NCI-H69 (cell line): ENCODE measurements at regions not wholly inside any gene's neighbourhood (a gene's known extent, or its start where the extent isn't known, plus 50 kb on each side); places are given as distances from the start of the nearest gene placed in this dataset.
A peak's percentile ranks its signal among the peaks of the same experiment; 100 is the strongest.

Experiments
- DNase-seq: peaks from one replicate; lab custom pipeline; 2025; lab: John Stamatoyannopoulos, UW

DNA sequence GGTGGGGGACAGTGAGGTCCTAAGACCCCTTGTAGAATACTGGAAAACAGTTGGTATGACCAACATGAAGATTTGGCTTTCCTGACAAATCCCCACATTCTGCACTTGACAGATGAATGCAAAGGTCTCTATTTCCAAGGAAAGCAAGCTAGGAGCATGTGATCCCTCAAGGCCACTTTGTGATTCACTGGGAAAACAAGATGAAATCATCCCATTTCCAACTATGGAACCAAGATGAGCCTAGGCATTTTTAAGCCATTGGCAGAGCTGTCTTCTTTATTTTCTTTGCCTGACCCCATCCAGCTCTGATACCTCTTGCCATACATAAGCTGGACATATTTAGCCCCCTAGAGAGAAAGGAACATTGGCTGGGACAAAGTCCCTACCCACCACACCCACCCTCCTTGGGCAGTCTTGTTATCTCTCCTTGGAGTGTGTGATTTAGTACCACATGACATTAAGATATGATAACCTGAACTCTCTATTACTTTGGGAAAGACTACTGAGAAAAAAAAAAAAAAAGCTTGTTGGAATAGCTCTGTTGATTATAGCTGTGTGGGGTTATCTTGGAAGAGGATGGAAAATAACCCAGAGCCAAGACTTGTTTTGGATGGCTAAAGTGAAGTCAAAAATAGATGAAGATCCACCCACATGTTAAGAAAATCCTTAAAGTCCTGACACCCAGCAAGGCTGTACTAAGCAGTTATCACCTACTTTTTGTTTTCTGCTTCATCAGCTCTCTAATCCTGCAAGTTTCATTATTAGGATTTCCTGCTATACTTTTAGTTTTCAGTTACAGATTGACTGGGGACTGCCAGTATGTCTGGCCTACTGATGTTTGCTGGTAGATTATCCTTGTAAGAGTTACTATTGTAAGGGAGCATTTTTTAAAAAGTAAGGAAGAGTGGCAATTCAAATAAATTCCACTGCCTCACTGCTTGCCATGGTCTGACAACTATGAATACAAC, 90.1 kb upstream of the PREP start:
- DNase-seq: no peak

DNA sequence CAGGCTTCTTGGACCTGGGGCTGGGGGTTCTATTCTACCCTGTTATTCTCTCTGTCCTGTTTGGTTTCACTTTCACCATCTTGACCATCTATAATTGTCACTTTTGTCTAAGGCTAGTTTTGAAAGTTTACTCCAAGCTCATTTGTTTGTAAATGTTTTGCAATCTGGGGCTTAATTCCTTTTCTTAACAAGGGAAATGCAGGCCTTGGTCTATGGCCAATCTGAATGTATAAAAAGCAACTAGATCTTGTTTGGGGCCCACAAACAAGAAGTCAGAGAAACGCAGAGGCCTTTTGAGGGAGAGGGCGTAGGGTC, 86.3 kb upstream of the PREP start:
- no peak for DNase-seq

GRCh38 chr6:105488516-105489215, 85.8 kb upstream of the PREP start:
- DNase-seq: no peak

GRCh38 chr6:105487040-105487790, 84.3 kb upstream of the PREP start:
- DNase-seq: no peak

- DNase-seq: peak; percentile 77
These were observed 82.6 kb upstream of the PREP start for GRCh38 chr6:105485456-105485855.

DNA sequence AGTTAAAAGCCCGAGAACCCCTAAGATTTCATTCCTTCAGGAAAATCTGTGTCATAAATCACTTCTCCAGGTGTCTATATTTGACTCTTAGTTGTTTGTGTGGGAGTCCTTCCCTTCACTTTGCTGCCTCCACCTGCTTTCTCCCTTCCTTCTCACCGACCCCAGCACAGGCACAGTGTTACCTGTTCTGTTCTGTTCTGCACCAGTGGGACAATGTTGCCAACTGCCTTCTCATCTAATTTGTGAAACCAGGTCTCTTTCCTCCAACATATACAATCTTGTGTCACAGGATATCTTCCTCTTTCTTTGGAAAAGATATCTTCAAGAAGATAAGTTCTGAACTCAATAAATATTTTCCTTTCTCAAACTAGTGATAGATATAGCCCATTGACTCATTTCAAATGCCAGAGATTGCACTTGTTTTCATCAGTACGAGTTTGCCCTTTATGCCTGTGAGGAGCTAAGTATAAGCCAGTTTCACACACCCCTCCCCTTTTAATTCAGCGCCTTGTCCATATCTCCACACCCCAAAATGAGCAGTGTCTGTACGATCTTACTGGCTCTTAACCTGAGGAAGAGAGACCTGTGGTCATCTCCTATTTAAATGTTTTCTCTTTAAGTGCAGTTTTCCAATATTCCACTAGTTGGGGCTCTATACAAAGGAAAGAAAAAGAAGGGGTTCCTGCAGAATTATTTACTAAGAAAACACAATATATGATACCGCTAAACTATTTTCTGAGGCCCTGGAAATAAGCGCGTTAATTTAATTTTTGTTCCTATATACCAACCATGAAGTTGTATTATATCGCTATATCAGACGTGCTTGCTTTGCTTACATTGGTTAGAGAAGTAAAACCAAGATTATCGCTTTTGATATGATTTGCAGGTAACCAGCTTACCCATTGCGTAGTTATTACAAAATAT, 81.6 kb upstream of the PREP start:
- peak; percentile 66 for DNase-seq

GRCh38 chr6:105483492-105483891, 80.6 kb upstream of the PREP start:
- no peak for DNase-seq

DNA sequence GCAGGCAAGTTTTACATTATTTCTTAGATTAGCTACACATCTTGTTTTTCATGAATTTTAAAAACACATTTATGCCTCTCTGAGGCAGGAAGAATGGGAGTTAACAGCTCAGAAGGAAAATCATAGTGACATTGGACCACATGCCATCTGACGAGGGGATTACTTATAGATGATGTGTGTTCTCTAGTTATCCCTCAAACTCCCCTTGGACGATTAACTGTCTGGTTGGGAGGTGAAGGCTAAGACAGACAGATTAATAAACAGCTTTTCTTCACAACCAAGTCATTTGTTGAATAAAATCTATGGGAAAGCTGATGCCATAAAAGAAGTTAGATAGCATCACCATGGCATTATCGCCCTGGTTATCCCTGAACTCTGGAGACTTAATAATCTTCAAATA, 80.0 kb upstream of the PREP start:
- DNase-seq: no peak

- DNase-seq: peak; percentile 22
These were observed 79.5 kb upstream of the PREP start for GRCh38 chr6:105482227-105482844.

GRCh38 chr6:105476978-105477377, 74.1 kb upstream of the PREP start:
- DNase-seq: no peak

DNA sequence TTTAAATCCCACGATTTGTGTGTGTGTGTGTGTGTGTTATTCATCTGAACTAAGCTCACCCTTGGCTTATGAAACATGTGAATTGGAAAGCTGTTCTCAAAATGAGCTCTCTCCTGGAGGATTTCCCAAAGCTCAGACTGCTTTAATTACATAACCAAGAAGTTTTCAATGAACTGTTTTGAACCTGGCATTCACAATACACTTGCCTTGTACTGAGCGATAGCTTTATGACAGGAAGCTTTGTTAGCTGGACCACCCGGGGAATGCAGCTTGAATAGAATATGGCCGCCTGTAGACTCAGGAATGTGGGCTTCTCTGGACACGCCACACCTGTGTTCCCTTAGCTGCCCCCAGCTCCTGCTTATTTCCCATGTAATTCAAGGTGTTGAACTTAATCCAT, 71.4 kb upstream of the PREP start:
- peak; percentile 89 for DNase-seq

- no peak for DNase-seq
These were observed 67.1 kb upstream of the PREP start for GRCh38 chr6:105469946-105470345.

- DNase-seq: no peak
These were observed 66.0 kb upstream of the PREP start for GRCh38 chr6:105468850-105469249.

DNA sequence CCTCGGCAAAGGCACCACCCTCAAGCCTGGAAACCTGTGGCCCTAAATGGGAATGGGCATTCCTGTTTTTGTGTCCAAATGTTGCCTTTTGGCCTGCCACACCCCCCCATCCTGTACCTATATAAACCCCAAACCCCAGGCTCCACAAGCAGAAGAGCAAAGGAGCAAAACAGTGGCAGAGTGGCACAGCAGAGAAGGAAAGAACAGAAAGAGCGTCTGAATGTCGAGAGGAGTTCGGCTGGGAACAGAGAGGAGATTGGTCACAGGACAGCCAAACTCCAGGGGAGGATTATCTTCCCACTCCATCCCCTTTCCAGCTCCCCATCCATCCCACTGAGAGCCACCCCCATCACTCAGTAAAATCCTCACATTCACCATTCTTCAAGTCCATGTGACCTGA, 58.0 kb upstream of the PREP start:
- DNase-seq: no peak

DNA sequence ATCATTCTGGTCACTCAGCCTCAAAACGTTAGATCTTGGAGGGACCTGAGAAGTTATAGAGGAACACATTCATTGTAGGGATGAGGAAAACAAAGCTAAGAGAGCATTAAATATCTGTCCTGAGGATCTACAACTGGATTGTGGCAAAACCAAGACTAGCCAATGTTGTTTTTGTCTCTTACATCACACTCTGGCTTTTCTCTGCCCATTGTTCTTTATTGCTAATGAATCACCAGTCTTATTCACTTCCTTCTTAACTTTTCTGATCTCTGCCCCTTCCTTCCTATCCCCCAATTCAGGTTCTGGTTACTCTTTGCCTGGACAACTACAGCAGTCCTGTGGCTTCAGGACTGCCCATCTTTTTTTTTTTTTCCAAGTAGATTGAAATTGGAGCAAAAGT, 57.0 kb upstream of the PREP start:
- DNase-seq: no peak

GRCh38 chr6:105459049-105459448, 56.2 kb upstream of the PREP start:
- DNase-seq: no peak

DNA sequence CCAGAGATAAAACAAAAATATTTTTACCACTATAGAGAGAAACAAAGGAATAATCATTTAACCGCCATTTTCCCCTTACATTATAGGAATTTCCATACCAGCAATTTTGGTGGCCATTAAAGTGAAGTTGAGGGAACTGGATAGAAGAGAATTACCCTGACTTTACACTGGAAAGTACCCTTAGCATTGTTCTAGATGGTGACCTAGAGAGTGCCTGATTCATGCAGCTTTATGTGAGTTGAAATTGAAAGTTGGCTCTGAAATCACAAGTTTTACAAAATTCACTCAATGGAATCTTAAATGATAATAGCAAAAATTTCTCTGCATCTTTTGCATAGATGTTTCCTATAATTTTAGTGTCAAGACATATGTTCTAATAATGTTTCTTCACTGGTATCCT, 55.7 kb upstream of the PREP start:
- DNase-seq: no peak

- no peak for DNase-seq
These were observed 55.2 kb upstream of the PREP start for GRCh38 chr6:105458084-105458483.

DNA sequence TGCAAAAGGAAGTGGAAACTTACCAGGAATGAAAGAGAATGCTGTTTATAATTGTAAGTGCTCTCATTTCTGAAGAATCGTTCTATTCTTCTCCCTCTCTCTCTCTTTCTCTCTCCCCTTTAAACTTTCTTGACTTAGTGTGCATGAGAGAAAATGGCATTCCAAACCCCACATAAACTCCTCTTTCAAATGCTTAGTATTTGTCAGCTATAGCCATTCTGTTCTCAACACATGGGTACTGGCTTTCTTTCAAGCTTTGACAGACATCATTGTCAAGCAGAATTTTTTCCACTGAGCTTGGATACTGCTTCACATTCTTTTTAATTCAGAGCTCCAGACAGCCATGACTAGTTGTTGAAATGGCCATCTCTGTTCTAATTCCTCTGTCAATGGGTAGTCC, 51.1 kb upstream of the PREP start:
- no peak for DNase-seq

GRCh38 chr6:105452924-105453756, 50.3 kb upstream of the PREP start:
- no peak for DNase-seq
